ENCODE measurements at regions not wholly inside any gene's neighbourhood (a gene's known extent, or its start where the extent isn't known, plus 50 kb on each side); places are given as distances from the start of the nearest gene placed in this dataset.

DNA sequence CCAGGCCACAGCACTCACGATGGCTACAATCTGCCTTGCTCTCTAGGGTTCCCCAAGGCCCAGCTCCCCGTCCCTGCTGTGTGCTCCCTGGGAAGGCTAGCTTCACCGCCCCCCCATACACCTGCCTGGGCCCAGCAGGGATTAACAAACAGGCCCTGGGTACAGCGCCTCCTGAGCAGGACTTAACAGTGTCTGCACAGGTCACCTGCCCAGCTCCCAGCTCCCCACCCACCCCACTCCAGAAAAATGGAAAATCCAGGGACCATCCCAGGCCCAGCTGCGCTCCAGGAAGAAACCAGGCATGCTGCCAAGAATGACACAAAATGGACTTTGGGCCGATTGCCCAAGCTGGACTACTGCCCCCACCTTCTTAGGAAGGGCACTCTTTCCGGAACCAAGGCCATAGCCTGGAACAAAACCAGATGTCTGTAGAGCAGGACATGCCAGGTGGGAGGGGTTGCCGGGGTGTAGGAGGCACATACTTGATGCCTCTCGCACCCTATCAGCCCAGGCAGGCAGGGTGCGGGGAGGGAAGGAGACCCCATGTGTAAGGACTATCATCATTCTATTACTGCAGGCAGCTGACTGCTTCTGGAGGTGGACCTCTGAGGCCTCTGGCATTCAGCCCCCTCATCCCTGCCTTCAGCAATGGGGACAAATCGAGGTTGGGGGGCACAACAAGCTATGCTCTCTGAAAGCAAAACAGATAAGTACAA lies 104.9 kb downstream of the SNX5 start (continued):
- TF ChIP-seq KLF6 (CRISPR knock-in tag; IDR thresholded peaks at IDR 0.05), result peak; percentile 93

DNA sequence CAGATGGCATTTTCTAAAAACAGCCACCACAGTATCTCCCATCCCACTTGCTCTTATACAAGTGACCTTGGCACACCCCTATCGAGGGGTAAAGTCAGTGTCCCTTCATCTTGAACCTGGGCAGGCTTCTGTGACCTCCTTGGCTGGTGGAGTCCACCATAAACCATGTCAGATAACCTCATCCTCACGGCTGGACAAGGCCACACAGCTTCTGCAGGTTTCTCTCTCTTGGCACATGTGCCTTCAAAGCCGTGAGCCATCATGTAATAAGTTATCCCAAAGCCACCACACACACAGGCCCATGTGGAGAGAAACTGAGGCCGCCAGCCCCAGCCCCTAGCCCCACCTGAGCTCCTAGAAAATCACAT lies 105.4 kb downstream of the SNX5 start:
- Histone ChIP-seq H3K27me3 (ENCODE audit: control insufficient read depth in 1 of 2, insufficient read depth in 2 of 2, low read length in 2 of 2) (no peaks in the 10 kb centered on the region), H3K36me3 (replicated peaks in 1 of 2; ENCODE audit: control insufficient read depth in 1 of 2, insufficient read depth in 2 of 2, low read length in 2 of 2) (no peaks in the 10 kb centered on the region), H3K4me1 (ENCODE audit: insufficient read depth, low read length) (peaks cover 92% of the 10 kb centered on the region), H3K79me2 (ENCODE audit: insufficient read depth, low read length) (no peaks in the 10 kb centered on the region), H3K27ac (ENCODE audit: extremely low read length, insufficient read depth, low read length) (peak overlapping the region; percentile 77), H3K4me3 (replicated peaks in 1 of 3; ENCODE audit: insufficient read depth in 1 of 3, low read depth in 2 of 3, low read length in 3 of 3) (peak overlapping the region in 1 of 3 experiments; percentile 6; a peak in 1 of 6 replicates), H2AFZ (ENCODE audit: low read length) (no peak overlapping the region), H4K20me1 (ENCODE audit: insufficient read depth, low read length) (no peaks in the 10 kb centered on the region), H3K9ac (ENCODE audit: insufficient read depth, low read depth, low read length) (peak overlapping the region; percentile 50), H3K4me2 (ENCODE audit: low read depth, low read length) (peak overlapping the region; percentile 67), H3K9me3 (ENCODE audit: low read length) (no peaks in the 10 kb centered on the region)
- 74% methylated on average over 3 of the region's 4 CpGs for WGBS (ENCODE audit: low lambda C conversion rate)
- CTCF ChIA-PET (ENCODE audit: low intra/inter-chr PET ratio, low total read pairs), result no interaction called here
- FAIRE-seq (no peak), ATAC-seq (peak; percentile 0; the same call in 2 of the 3 replicates), DNase-seq (ENCODE audit: low spot score) (no peak)
- in situ Hi-C loops (cut with HindIII; ENCODE audit: extremely low pct_ligation_motif_present, low pct_unique_long_range_greater_than_20kb), result no loop called here
- POLR2A ChIA-PET, result interaction anchor here (0.8 to 18.0 kb wide), 24 partner anchors 3 to 305 kb away, joined by 3 to 763 read pairs (median 5); partner anchors contain the start of gene RRBP1
- BruUV-seq (replicated peaks), result TSS peak; percentile 85
- intact Hi-C loops (cut with micrococcal nuclease; ENCODE audit: unreplicated experiment), result loop anchor here (1.0 kb wide), 1 partner anchor 34 kb away; no protein-coding TSS in a partner anchor
- TF ChIP-seq SRY (CRISPR knock-in tag; IDR thresholded peaks at IDR 0.05) (peak; percentile 25; the same call in 1 of the 2 replicates), ZNF10 (CRISPR knock-in tag; IDR thresholded peaks at IDR 0.05; ENCODE audit: borderline replicate concordance, low read depth) (no peak), ZNF569 (CRISPR knock-in tag; IDR thresholded peaks at IDR 0.05; ENCODE audit: borderline replicate concordance) (no peak), ZNF234 (CRISPR knock-in tag; conservative IDR thresholded peaks at IDR 0.05) (0 out of 2 replicates have a peak, but pooled peaks have one; percentile 44), PLRG1 (conservative IDR thresholded peaks at IDR 0.05) (no peak), TOPORS (CRISPR knock-in tag; IDR thresholded peaks at IDR 0.05) (no peak), ZNF891 (CRISPR knock-in tag; IDR thresholded peaks at IDR 0.05) (no peak), CEBPB (IDR thresholded peaks at IDR 0.05; ENCODE audit: borderline replicate concordance, low read depth, low read length) (no peak), PHB2 (IDR thresholded peaks at IDR 0.05; ENCODE audit: partially characterized antibody) (no peak), ZNF296 (CRISPR knock-in tag; conservative IDR thresholded peaks at IDR 0.05) (0 out of 2 replicates have a peak, but pooled peaks have one; percentile 33), ZNF20 (CRISPR knock-in tag; IDR thresholded peaks at IDR 0.05) (no peak), SP2 (CRISPR knock-in tag; IDR thresholded peaks at IDR 0.05) (0 out of 2 replicates have a peak, but pooled peaks have one; percentile 35), HNF4A (CRISPR knock-in tag; IDR thresholded peaks at IDR 0.05) (no peak), ZNF724P (CRISPR knock-in tag; IDR thresholded peaks at IDR 0.05; ENCODE audit: borderline replicate concordance) (0 out of 2 replicates have a peak, but pooled peaks have one; percentile 3), FOXA1 (IDR thresholded peaks at IDR 0.05) (no peak), FOXA1 (CRISPR knock-in tag; IDR thresholded peaks at IDR 0.05) (no peak), ZNF17 (CRISPR knock-in tag; IDR thresholded peaks at IDR 0.05) (peak; percentile 91), ZNF124 (CRISPR knock-in tag; IDR thresholded peaks at IDR 0.05) (no peak), MIXL1 (CRISPR knock-in tag; IDR thresholded peaks at IDR 0.05) (no peak), NFKB2 (CRISPR knock-in tag; IDR thresholded peaks at IDR 0.05; ENCODE audit: borderline replicate concordance) (no peak)
- TF ChIP-seq, protein P1, sequence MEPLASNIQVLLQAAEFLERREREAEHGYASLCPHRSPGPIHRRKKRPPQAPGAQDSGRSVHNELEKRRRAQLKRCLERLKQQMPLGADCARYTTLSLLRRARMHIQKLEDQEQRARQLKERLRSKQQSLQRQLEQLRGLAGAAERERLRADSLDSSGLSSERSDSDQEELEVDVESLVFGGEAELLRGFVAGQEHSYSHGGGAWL (CRISPR knock-in tag; IDR thresholded peaks at IDR 0.05), result 0 out of 2 replicates have a peak, but pooled peaks have one; percentile 23
- TF ChIP-seq, protein P2, sequence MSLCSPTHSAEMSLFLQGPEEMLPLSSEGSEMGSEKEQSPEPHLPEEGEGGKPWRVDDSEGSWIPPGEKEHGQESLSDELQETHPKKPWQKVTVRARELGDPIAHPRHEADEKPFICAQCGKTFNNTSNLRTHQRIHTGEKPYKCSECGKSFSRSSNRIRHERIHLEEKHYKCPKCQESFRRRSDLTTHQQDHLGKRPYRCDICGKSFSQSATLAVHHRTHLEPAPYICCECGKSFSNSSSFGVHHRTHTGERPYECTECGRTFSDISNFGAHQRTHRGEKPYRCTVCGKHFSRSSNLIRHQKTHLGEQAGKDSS (CRISPR knock-in tag; IDR thresholded peaks at IDR 0.05; ENCODE audit: borderline replicate concordance, low read depth), result no peak
- TF ChIP-seq, protein P3, sequence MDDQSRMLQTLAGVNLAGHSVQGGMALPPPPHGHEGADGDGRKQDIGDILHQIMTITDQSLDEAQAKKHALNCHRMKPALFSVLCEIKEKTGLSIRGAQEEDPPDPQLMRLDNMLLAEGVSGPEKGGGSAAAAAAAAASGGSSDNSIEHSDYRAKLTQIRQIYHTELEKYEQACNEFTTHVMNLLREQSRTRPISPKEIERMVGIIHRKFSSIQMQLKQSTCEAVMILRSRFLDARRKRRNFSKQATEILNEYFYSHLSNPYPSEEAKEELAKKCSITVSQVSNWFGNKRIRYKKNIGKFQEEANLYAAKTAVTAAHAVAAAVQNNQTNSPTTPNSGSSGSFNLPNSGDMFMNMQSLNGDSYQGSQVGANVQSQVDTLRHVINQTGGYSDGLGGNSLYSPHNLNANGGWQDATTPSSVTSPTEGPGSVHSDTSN (CRISPR knock-in tag; IDR thresholded peaks at IDR 0.05; ENCODE audit: borderline replicate concordance), result no peak

All from HepG2 (cell line).